Upper lobe of left lung (tissue), 4 donors: ENCODE measurements at regions not wholly inside any gene's neighbourhood (a gene's known extent, or its start where the extent isn't known, plus 50 kb on each side); places are given as distances from the start of the nearest gene placed in this dataset.

Experiments used
- EP300 ChIP-seq, 4 donors: sonication (generic); formaldehyde crosslinking; IDR thresholded peaks; one replicate each; pipeline ENCODE4 v1.5.1; 2017; ENCODE audit warnings: antibody characterized with exemption in 4 of 4, control low read depth in 2 of 4
- POLR2A ChIP-seq, 4 donors: fragments of 450-650 bp; IDR thresholded peaks; one replicate each; pipeline ENCODE4 v1.5.1; 2016 to 2017; ENCODE audit warnings: antibody characterized with exemption in 4 of 4, mild to moderate bottlenecking in 2 of 4
- POLR2AphosphoS5 ChIP-seq, 2 donors: sonication (generic); formaldehyde crosslinking; IDR thresholded peaks; one replicate each; pipeline ENCODE4 v1.5.1; 2017; ENCODE audit warnings: antibody characterized with exemption in 2 of 2
- TF ChIP-seq, protein P1 (sequence below), 6 experiments: fragments of 450-650 bp in 4 of 6; fragments of 200-600 bp in 2 of 6; sonication (generic) in 2 of 6; IDR thresholded peaks; one replicate each; pipeline ENCODE4 v1.5.1; 2016 to 2019; ENCODE audit warnings: antibody characterized with exemption in 6 of 6

DNA sequence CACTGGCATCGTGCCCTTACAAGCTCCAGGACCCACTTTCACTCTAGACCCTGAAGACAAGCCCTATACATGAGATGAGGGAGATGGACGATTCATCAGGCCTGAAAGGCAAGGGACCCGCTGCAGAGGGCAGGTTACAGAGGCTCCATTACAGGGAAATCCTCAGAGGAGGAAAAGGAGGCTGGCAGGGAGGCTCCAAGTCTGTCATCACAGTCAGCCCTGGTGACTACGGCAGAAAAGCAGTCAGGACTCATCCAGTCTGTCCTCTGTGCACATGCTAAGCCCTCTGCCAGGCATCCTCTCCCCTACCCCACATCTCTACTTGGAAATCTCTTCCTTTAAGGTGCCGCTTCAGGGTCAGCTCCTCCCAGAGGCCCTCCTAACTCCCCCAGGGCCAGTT lies 197.7 kb upstream of the CDH5 start:
- TF ChIP-seq POLR2A (IDR thresholded peaks at IDR 0.05) (no peak), POLR2AphosphoS5 (IDR thresholded peaks at IDR 0.05) (no peak), EP300 (IDR thresholded peaks at IDR 0.05) (no peak)
- TF ChIP-seq, protein P1, sequence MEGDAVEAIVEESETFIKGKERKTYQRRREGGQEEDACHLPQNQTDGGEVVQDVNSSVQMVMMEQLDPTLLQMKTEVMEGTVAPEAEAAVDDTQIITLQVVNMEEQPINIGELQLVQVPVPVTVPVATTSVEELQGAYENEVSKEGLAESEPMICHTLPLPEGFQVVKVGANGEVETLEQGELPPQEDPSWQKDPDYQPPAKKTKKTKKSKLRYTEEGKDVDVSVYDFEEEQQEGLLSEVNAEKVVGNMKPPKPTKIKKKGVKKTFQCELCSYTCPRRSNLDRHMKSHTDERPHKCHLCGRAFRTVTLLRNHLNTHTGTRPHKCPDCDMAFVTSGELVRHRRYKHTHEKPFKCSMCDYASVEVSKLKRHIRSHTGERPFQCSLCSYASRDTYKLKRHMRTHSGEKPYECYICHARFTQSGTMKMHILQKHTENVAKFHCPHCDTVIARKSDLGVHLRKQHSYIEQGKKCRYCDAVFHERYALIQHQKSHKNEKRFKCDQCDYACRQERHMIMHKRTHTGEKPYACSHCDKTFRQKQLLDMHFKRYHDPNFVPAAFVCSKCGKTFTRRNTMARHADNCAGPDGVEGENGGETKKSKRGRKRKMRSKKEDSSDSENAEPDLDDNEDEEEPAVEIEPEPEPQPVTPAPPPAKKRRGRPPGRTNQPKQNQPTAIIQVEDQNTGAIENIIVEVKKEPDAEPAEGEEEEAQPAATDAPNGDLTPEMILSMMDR (IDR thresholded peaks at IDR 0.05): no peak
